MM.1S (cell line): ENCODE measurements at regions not wholly inside any gene's neighbourhood (a gene's known extent, or its start where the extent isn't known, plus 50 kb on each side); places are given as distances from the start of the nearest gene placed in this dataset.

Experiments used
- DNase-seq: peaks from one replicate; pipeline ENCODE4 v3.0.0-alpha.2; 2015
- H2AFZ ChIP-seq: fragments of 300-600 bp; sonication (generic); 2 replicates; pipeline ENCODE4 v1.6.0; 2016; ENCODE audit warnings: antibody characterized with exemption, low read length
- H3F3A ChIP-seq: fragments of 300-600 bp; sonication (generic); 2 replicates; pipeline ENCODE4 v1.6.1; 2016; ENCODE audit warnings: mild to moderate bottlenecking, antibody characterized with exemption, low read length, moderate library complexity, mixed read lengths; ENCODE audit not compliant: insufficient read depth
- H3K27ac ChIP-seq: fragments of 300-600 bp; sonication (generic); 2 replicates; pipeline ENCODE4 v1.5.1; 2016; ENCODE audit warnings: mild to moderate bottlenecking, low read length
- H3K27me3 ChIP-seq: fragments of 300-600 bp; sonication (generic); replicated peaks from 2 replicates; pipeline ENCODE4 v1.6.0; 2016; ENCODE audit warnings: low read length; ENCODE audit not compliant: insufficient read depth
- H3K36me3 ChIP-seq: fragments of 300-600 bp; sonication (generic); replicated peaks from 2 replicates; pipeline ENCODE4 v1.6.1; 2016; ENCODE audit warnings: mild to moderate bottlenecking, low read length, mixed read lengths; ENCODE audit not compliant: insufficient read depth
- H3K4me1 ChIP-seq: fragments of 300-600 bp; sonication (generic); 2 replicates; pipeline ENCODE4 v1.6.1; 2016; ENCODE audit warnings: low read length, mixed read lengths
- H3K4me2 ChIP-seq: fragments of 300-600 bp; sonication (generic); 2 replicates; pipeline ENCODE4 v1.6.0; 2016; ENCODE audit warnings: low read depth, low read length
- H3K4me3 ChIP-seq: fragments of 300-600 bp; sonication (generic); 2 replicates; pipeline ENCODE4 v1.5.1; 2016; ENCODE audit warnings: low read length, mixed read lengths
- H3K79me2 ChIP-seq: fragments of 300-600 bp; sonication (generic); 2 replicates; pipeline ENCODE4 v1.6.1; 2016; ENCODE audit warnings: mixed run types, low read length, mixed read lengths
- H3K9ac ChIP-seq: fragments of 300-600 bp; sonication (generic); 2 replicates; pipeline ENCODE4 v1.6.1; 2016; ENCODE audit warnings: low read length, mixed read lengths
- H3K9me2 ChIP-seq: fragments of 300-600 bp; sonication (generic); replicated peaks from 2 replicates; pipeline ENCODE4 v1.6.1; 2016; ENCODE audit warnings: mild to moderate bottlenecking, low read length, mixed read lengths; ENCODE audit not compliant: insufficient read depth
- H3K9me3 ChIP-seq: fragments of 300-600 bp; sonication (generic); replicated peaks from 2 replicates; pipeline ENCODE4 v1.6.1; 2016; ENCODE audit warnings: mild to moderate bottlenecking, low read length, mixed read lengths; ENCODE audit not compliant: insufficient read depth
- H4K20me1 ChIP-seq: fragments of 300-600 bp; sonication (generic); 2 replicates; pipeline ENCODE4 v1.6.1; 2016; ENCODE audit warnings: mild to moderate bottlenecking, low read length, moderate library complexity, mixed read lengths; ENCODE audit not compliant: insufficient read depth
- EZH2 ChIP-seq: fragments of 300-600 bp; sonication (generic); optimal IDR thresholded peaks from 2 replicates; pipeline ENCODE3; 2017; ENCODE audit warnings: low read depth, mild to moderate bottlenecking, antibody characterized with exemption, low read length, mixed read lengths
- EZH2phosphoT487 ChIP-seq: fragments of 300-600 bp; sonication (generic); IDR thresholded peaks from 2 replicates; pipeline ENCODE4 v1.6.1; 2018; ENCODE audit warnings: antibody characterized with exemption, low read length
- TF ChIP-seq, protein P1 (sequence below): fragments of 300-600 bp; sonication (generic); IDR thresholded peaks from 2 replicates; pipeline ENCODE4 v1.5.1; 2016; ENCODE audit warnings: antibody characterized with exemption, low read length, mixed read lengths

DNA sequence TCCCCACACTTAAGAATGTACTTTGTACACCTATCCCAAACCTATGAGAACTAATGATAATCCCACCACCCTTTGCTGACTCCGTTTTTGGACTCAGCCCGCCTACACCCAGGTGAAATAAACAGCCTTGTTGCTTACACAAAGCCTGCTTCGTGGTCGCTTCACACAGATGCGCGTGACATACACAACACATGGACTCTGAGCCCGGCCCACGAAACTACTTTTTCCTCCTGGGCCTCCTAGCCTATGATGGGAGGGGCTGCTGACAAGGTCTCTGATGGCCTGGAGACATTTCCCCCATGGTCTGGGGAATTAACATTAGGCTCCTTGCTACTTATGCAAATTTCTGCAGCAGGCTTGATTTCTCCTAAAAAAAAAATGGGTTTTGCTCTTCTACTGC is 1176.4 kb upstream of the RAG2 start:
- H2AFZ ChIP-seq: no peak overlapping the region
- no peaks in the 10 kb centered on the region for H3K9me3 ChIP-seq
- DNase-seq: no peak
- no peaks in the 10 kb centered on the region for H3K9me2 ChIP-seq
- no peaks in the 10 kb centered on the region for H3K79me2 ChIP-seq
- H3K4me2 ChIP-seq: no peak overlapping the region
- no peak overlapping the region for H3K9ac ChIP-seq
- no peaks in the 10 kb centered on the region for H3K36me3 ChIP-seq
- no peak for TF ChIP-seq EZH2
- TF ChIP-seq, protein P1, sequence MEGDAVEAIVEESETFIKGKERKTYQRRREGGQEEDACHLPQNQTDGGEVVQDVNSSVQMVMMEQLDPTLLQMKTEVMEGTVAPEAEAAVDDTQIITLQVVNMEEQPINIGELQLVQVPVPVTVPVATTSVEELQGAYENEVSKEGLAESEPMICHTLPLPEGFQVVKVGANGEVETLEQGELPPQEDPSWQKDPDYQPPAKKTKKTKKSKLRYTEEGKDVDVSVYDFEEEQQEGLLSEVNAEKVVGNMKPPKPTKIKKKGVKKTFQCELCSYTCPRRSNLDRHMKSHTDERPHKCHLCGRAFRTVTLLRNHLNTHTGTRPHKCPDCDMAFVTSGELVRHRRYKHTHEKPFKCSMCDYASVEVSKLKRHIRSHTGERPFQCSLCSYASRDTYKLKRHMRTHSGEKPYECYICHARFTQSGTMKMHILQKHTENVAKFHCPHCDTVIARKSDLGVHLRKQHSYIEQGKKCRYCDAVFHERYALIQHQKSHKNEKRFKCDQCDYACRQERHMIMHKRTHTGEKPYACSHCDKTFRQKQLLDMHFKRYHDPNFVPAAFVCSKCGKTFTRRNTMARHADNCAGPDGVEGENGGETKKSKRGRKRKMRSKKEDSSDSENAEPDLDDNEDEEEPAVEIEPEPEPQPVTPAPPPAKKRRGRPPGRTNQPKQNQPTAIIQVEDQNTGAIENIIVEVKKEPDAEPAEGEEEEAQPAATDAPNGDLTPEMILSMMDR: no peak
- TF ChIP-seq EZH2phosphoT487: no peak
- H3K27me3 ChIP-seq: no peaks in the 10 kb centered on the region
- no peaks in the 10 kb centered on the region; the same call in 1 of the 2 replicates for H4K20me1 ChIP-seq
- no peak overlapping the region for H3K27ac ChIP-seq
- H3K4me3 ChIP-seq: no peak overlapping the region
- no peaks in the 10 kb centered on the region for H3K4me1 ChIP-seq
- no peaks in the 10 kb centered on the region for H3F3A ChIP-seq

DNA sequence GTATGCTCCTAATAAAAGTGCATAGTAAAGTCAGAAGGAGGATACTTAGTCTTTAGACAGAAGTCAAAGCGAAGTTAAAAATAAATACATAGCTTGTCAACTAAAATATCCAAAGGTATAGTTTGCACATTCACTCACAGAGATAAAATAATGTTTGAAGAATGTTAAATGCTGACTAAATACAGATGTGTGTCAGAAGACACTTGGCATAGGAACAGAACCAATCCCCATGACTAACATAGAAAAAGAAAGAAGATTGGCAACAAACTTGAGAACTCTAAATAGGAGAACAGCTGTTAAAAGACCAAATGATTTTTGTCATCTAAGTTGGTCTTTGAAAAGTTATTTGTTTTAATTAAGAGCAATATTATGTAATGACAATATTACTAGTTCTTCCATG is 1172.1 kb upstream of the RAG2 start:
- Histone ChIP-seq H3K27ac (no peak overlapping the region), H3K36me3 (no peaks in the 10 kb centered on the region), H3K4me3 (no peak overlapping the region), H3K27me3 (no peaks in the 10 kb centered on the region), H2AFZ (no peak overlapping the region), H3K4me2 (no peak overlapping the region), H3K4me1 (no peaks in the 10 kb centered on the region), H3K9me3 (no peaks in the 10 kb centered on the region), H3K79me2 (no peaks in the 10 kb centered on the region), H3F3A (no peaks in the 10 kb centered on the region), H3K9me2 (no peaks in the 10 kb centered on the region), H3K9ac (no peak overlapping the region), H4K20me1 (no peaks in the 10 kb centered on the region; the same call in 1 of the 2 replicates)
- TF ChIP-seq, protein P1: no peak
- TF ChIP-seq EZH2 (no peak), EZH2phosphoT487 (no peak)
- no peak for DNase-seq

DNA sequence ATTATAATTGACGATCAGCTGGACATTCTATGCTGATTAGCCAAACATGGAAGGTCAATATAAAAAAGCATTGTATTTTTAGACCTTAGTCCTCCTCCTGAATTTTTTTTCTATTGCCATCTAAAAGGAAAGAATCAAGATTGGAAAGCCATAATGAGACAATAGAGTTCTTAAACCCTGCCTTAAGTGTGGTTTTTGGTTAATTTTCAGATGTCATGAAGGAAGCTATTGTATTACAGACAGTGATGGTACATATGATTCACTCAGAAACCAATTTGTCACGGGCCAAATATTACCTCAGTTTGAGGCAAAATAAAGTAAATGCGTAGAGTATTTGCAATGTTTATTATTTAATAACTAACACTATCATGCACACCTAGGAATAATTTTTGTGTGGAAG is 1164.0 kb upstream of the RAG2 start:
- Histone ChIP-seq H3K9ac (no peak overlapping the region), H3K79me2 (no peaks in the 10 kb centered on the region), H3K9me2 (no peaks in the 10 kb centered on the region), H4K20me1 (no peaks in the 10 kb centered on the region), H3K9me3 (no peaks in the 10 kb centered on the region), H3K36me3 (no peaks in the 10 kb centered on the region), H3K27ac (no peak overlapping the region), H3K27me3 (no peaks in the 10 kb centered on the region), H3K4me1 (no peaks in the 10 kb centered on the region), H2AFZ (no peak overlapping the region), H3K4me2 (no peak overlapping the region), H3K4me3 (no peak overlapping the region), H3F3A (no peaks in the 10 kb centered on the region)
- TF ChIP-seq, protein P1: no peak
- TF ChIP-seq EZH2 (no peak), EZH2phosphoT487 (no peak)
- no peak for DNase-seq

DNA sequence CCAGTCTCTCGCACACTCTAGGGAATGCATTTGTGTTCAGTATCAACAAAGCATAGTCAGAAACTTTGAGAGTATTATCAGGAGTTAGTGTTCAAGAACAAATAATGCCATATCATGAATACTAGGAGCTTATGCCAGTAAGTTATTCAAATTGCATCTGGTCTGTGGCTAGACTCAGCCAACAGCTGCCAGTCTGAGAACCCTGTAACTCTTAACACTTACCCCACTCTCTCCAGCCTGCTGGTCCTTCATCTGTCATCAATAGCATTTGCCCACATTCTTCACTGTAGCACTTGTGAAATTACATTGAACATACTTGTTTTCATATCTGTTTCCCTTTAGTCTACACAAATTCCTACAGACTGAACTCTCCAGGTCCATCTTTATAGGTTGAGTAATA is 1157.5 kb upstream of the RAG2 start:
- Histone ChIP-seq H3K9me2 (no peaks in the 10 kb centered on the region), H3K79me2 (no peaks in the 10 kb centered on the region), H3K4me3 (no peak overlapping the region), H4K20me1 (no peaks in the 10 kb centered on the region), H2AFZ (no peak overlapping the region), H3K9ac (no peak overlapping the region), H3K4me1 (no peaks in the 10 kb centered on the region), H3F3A (no peaks in the 10 kb centered on the region), H3K36me3 (no peaks in the 10 kb centered on the region), H3K27ac (no peak overlapping the region), H3K4me2 (no peak overlapping the region), H3K27me3 (no peaks in the 10 kb centered on the region), H3K9me3 (no peaks in the 10 kb centered on the region)
- TF ChIP-seq, protein P1: no peak
- TF ChIP-seq EZH2phosphoT487 (no peak), EZH2 (no peak)
- DNase-seq: no peak
